Stomach (tissue), 4 donors: ENCODE measurements at regions not wholly inside any gene's neighbourhood (a gene's known extent, or its start where the extent isn't known, plus 50 kb on each side); places are given as distances from the start of the nearest gene placed in this dataset.

Experiments
- POLR2A ChIP-seq, 4 donors: fragments of 450-650 bp; IDR thresholded peaks; one replicate each; pipeline ENCODE4 v1.6.1; 2016; ENCODE audit warnings: antibody characterized with exemption in 4 of 4, control low read depth in 2 of 4, mild to moderate bottlenecking in 1 of 4, moderate library complexity in 1 of 4
- POLR2AphosphoS5 ChIP-seq, 3 donors: sonication (generic); formaldehyde crosslinking; IDR thresholded peaks; one replicate each; pipeline ENCODE4 v1.6.1; 2016; ENCODE audit warnings: antibody characterized with exemption in 3 of 3

GRCh38 chr14:87725318-87725717, 267.7 kb downstream of the GALC start:
- no peak for TF ChIP-seq POLR2A (IDR thresholded peaks at IDR 0.05)
- TF ChIP-seq POLR2AphosphoS5 (IDR thresholded peaks at IDR 0.05) = no peak
